Keratinocyte (primary cell): ENCODE measurements at regions not wholly inside any gene's neighbourhood (a gene's known extent, or its start where the extent isn't known, plus 50 kb on each side); places are given as distances from the start of the nearest gene placed in this dataset.

ENCODE experiments used
- DNase-seq: peaks from one replicate; pipeline ENCODE4 v3.0.0-alpha.2; 2011; ENCODE audit warnings: low read depth, missing footprints, low spot score
- FAIRE-seq: peaks from 2 replicates; lab custom pipeline; 2011; peaks lifted over from hg19 to GRCh38; lab: Jason Lieb, UNC
- H2AFZ ChIP-seq: 2 replicates; pipeline ENCODE4 v1.6.0; 2012; ENCODE audit warnings: low read length, control low read depth, inconsistent platforms; ENCODE audit not compliant: control insufficient read depth
- H3K27ac ChIP-seq: 2 replicates; pipeline ENCODE4 v1.5.1; 2011; ENCODE audit warnings: low read length; ENCODE audit not compliant: control insufficient read depth, insufficient read depth
- H3K27me3 ChIP-seq: 3 replicates; pipeline ENCODE4 v1.6.0; 2011; ENCODE audit warnings: low read length; ENCODE audit not compliant: control insufficient read depth, insufficient read depth; ENCODE audit errors: extremely low read depth
- H3K36me3 ChIP-seq, 2 experiments: 2 replicates in 1 of 2; 3 replicates in 1 of 2; pipeline ENCODE4 v1.5.1; 2011; ENCODE audit warnings: low read length in 2 of 2, mild to moderate bottlenecking in 1 of 2; ENCODE audit not compliant: control insufficient read depth in 2 of 2, insufficient read depth in 2 of 2; ENCODE audit errors: extremely low read depth in 1 of 2
- H3K4me1 ChIP-seq: 3 replicates; pipeline ENCODE4 v1.5.1; 2011; ENCODE audit warnings: low read length; ENCODE audit not compliant: control insufficient read depth, insufficient read depth; ENCODE audit errors: extremely low read depth
- H3K4me2 ChIP-seq: 3 replicates; pipeline ENCODE4 v1.6.0; 2011; ENCODE audit warnings: low read depth, low read length; ENCODE audit not compliant: control insufficient read depth, insufficient read depth; ENCODE audit errors: extremely low read depth
- H3K4me3 ChIP-seq, 3 experiments: fragments of 200-600 bp in 1 of 3; sonication (generic) in 1 of 3; 2 replicates in 2 of 3; 3 replicates in 1 of 3; pipeline ENCODE4 v1.5.1; 2011 to 2016; ENCODE audit warnings: low read length in 3 of 3, mild to moderate bottlenecking in 3 of 3, control low read depth in 2 of 3, inconsistent platforms in 1 of 3, low read depth in 1 of 3, mixed read lengths in 1 of 3, mixed run types in 1 of 3, moderate library complexity in 1 of 3; ENCODE audit not compliant: control insufficient read depth in 2 of 3, insufficient read depth in 2 of 3; ENCODE audit errors: extremely low read depth in 1 of 3
- H3K79me2 ChIP-seq: 2 replicates; pipeline ENCODE4 v1.6.0; 2012; ENCODE audit warnings: low read length; ENCODE audit not compliant: control insufficient read depth, insufficient read depth
- H3K9ac ChIP-seq: 3 replicates; pipeline ENCODE4 v1.6.0; 2011; ENCODE audit warnings: low read length; ENCODE audit not compliant: control insufficient read depth, insufficient read depth; ENCODE audit errors: extremely low read depth
- H3K9me1 ChIP-seq: 3 replicates; pipeline ENCODE4 v1.6.0; 2011; ENCODE audit warnings: low read length; ENCODE audit not compliant: control insufficient read depth, insufficient read depth; ENCODE audit errors: extremely low read depth
- H3K9me3 ChIP-seq: 2 replicates; pipeline ENCODE4 v1.5.1; 2012; ENCODE audit warnings: low read depth, low read length; ENCODE audit not compliant: control insufficient read depth
- H4K20me1 ChIP-seq: 3 replicates; pipeline ENCODE4 v1.6.0; 2011; ENCODE audit warnings: low read length; ENCODE audit not compliant: control insufficient read depth, insufficient read depth; ENCODE audit errors: extremely low read depth
- CTCF ChIP-seq, 3 experiments: IDR thresholded peaks in 1 of 3; conservative IDR thresholded peaks in 1 of 3; optimal IDR thresholded peaks in 1 of 3; 2 replicates in 2 of 3; 3 replicates in 1 of 3; pipeline versions ENCODE3 to v1.5.1; 2011; ENCODE audit warnings: low read length in 3 of 3, mild to moderate bottlenecking in 3 of 3, moderate library complexity in 2 of 3, control low read depth in 1 of 3, inconsistent platforms in 1 of 3; ENCODE audit not compliant: insufficient read depth in 2 of 3; ENCODE audit errors: extremely low read depth in 1 of 3
- EZH2 ChIP-seq: IDR thresholded peaks from one replicate; pipeline ENCODE4 v1.6.1; 2012; ENCODE audit warnings: inconsistent platforms, mild to moderate bottlenecking, low read length, moderate library complexity
- dilution Hi-C: fragments of 300-500 bp; cut with MboI; formaldehyde crosslinking; loops from one replicate; pipeline ENCODE4 v1.7.0; 2020; ENCODE audit warnings: low sequenced_read_pairs; ENCODE audit not compliant: extremely low pct_ligation_motif_present

GRCh38 chr13:89843621-89844020, 1503.9 kb upstream of the MIR17HG start:
- Histone ChIP-seq H4K20me1 (no peaks in the 10 kb centered on the region), H3K9ac (no peak overlapping the region), H3K27me3 (no peaks in the 10 kb centered on the region), H3K9me1 (no peaks in the 10 kb centered on the region), H3K4me2 (no peak overlapping the region), H2AFZ (no peak overlapping the region), H3K79me2 (no peaks in the 10 kb centered on the region), H3K4me3 (no peak overlapping the region), H3K9me3 (no peaks in the 10 kb centered on the region), H3K36me3 (no peaks in the 10 kb centered on the region), H3K27ac (no peak overlapping the region), H3K4me1 (no peaks in the 10 kb centered on the region)
- DNase-seq (no peak), FAIRE-seq (no peak)
- TF ChIP-seq CTCF (optimal IDR thresholded peaks at IDR 0.05 in 1 of 3, IDR thresholded peaks at IDR 0.05 in 1 of 3, conservative IDR thresholded peaks at IDR 0.05 in 1 of 3; ENCODE audit: extremely low read depth in 1 of 3, insufficient read depth in 2 of 3, low read length in 3 of 3), result no peak
- TF ChIP-seq EZH2, result no peak
- dilution Hi-C loops, result no loop called here

GRCh38 chr13:89845874-89846273, 1501.6 kb upstream of the MIR17HG start:
- dilution Hi-C loops, result no loop called here
- no peaks in the 10 kb centered on the region for H3K4me1 ChIP-seq
- H2AFZ ChIP-seq, result no peak overlapping the region
- no peak overlapping the region for H3K9ac ChIP-seq
- H3K27ac ChIP-seq, result no peak overlapping the region
- H3K27me3 ChIP-seq, result no peaks in the 10 kb centered on the region
- no peak for TF ChIP-seq CTCF (optimal IDR thresholded peaks at IDR 0.05 in 1 of 3, IDR thresholded peaks at IDR 0.05 in 1 of 3, conservative IDR thresholded peaks at IDR 0.05 in 1 of 3; ENCODE audit: extremely low read depth in 1 of 3, insufficient read depth in 2 of 3, low read length in 3 of 3)
- no peak for TF ChIP-seq EZH2
- H4K20me1 ChIP-seq, result no peaks in the 10 kb centered on the region
- no peak for DNase-seq
- H3K4me3 ChIP-seq, result no peak overlapping the region
- no peaks in the 10 kb centered on the region for H3K36me3 ChIP-seq
- no peak overlapping the region for H3K4me2 ChIP-seq
- no peaks in the 10 kb centered on the region for H3K9me1 ChIP-seq
- no peaks in the 10 kb centered on the region for H3K79me2 ChIP-seq
- FAIRE-seq, result no peak
- H3K9me3 ChIP-seq, result no peaks in the 10 kb centered on the region
